Fibroblast of skin of right biceps (primary cell): ENCODE measurements at regions not wholly inside any gene's neighbourhood (a gene's known extent, or its start where the extent isn't known, plus 50 kb on each side); places are given as distances from the start of the nearest gene placed in this dataset.
"Not testable (repeated sequence)": the region's sequence is repeated elsewhere in the genome, so short reads cannot be mapped to it uniquely, and the experiment has no call there.

ENCODE experiments used
- DNase-seq: peaks from one replicate; pipeline ENCODE4 v3.0.0-alpha.2; 2013

DNA sequence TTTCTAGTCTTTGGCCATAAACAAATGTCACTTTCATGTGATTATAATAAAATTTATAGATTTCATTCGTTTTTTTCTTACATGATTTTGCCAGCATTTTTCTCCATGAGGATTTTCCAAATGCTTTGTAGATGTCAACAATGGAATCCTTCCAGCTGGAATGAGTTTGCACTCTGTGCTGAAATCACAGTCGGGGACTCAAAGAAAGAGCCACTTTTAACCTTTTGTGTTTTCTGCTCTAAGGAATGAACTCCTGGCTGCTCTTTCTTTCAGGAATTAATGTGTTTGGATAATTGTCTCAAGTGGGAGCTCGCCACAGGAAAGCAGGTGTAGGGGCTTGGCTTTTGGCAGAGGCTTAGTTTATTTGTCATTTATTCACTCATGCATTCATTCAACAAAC lies 372.3 kb upstream of the SALL1 start:
- DNase-seq = no peak

- no peak for DNase-seq
These were observed 371.8 kb upstream of the SALL1 start for GRCh38 chr16:51522902-51523301.

- not testable (repeated sequence) for DNase-seq
These were observed 365.9 kb upstream of the SALL1 start for GRCh38 chr16:51516960-51517359.

- no peak for DNase-seq
These were observed 359.3 kb upstream of the SALL1 start for GRCh38 chr16:51510416-51510815.

- DNase-seq = no peak
These were observed 358.3 kb upstream of the SALL1 start for GRCh38 chr16:51509336-51509735.

DNA sequence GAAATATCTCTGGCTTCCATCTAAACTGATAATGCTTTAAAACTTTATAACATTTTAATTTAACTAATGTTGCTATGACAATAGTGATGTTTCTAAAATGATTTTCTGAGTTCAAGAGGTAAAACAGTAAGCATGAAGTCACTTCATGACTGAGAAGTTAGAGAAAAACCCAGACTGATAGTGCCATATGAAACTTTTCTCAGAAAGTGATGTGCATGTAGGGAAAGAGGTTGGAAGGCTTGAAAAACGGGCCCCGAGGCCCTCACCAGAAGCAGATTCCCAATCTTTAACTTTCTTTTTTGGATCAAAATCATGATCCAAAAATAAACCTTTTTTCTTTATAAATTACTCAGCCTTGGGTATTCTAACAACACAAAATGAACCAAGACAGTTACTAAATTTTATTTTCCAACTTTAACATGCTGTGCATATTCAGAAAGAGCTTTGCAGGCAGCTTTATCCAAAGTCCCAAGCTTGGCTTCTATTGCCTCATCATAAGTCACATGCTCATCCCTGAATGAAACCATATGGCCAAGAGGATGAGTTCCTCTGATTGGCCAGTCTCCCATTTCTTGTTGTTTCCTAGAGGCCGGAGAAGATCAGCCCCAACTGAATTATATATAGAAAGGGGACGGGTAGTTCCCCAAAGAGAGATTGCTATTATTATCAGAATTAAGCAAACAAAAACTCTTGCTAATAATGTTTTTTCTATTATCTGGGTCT lies 357.6 kb upstream of the SALL1 start:
- peak; percentile 36 for DNase-seq

DNA sequence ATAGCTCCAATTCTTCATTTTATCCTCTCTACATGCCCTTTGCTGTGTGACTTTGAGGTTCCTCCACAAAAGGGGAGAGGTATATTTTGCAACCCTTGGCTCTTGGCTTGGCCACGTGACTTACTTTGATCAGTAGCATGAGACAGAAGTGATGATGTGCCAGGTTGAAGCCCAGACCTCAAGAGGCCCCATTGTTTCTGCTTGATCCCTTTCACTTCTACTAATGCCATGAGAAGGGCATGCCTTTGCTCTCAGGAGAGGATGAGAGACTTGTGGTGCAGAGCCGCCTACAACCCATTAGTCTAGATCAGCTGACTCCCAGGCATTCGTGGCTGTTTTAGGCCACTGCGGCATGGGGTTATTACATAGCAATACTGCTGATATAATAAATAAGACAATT lies 356.2 kb upstream of the SALL1 start:
- DNase-seq = no peak

- DNase-seq = peak; percentile 44
These were observed 349.2 kb upstream of the SALL1 start for GRCh38 chr16:51500306-51500705.

DNA sequence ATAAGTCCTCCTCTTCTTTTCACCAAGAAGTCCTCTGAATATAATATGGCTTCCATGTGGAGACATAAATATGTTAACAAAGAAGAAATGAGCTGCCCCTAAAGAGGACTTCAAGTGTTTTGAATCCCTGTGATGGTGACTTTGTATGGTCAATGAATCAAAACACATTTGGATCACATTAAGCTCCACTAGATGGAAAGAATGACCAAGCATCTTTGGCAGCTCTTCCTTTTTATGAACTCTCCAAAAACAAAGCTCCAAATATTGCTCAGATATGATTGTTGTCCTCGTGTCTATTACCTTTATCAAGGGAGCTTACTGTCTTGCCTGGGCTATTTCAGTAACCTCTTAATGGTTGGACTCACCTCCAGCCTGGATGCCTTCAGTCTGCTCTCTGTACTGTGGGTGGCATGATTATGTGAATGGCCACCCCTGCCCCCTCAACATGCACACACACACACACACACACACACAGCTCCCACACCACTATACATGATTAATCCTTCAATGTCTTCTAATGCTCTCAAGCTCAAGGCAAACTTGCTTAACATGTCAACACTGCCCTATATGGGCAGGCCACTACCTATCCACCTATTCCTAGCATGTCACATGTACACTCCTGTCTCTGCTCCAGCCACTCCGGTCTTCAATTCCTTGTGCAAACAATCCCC lies 346.6 kb upstream of the SALL1 start:
- no peak for DNase-seq

- no peak for DNase-seq
These were observed 339.8 kb upstream of the SALL1 start for GRCh38 chr16:51490866-51491265.

- no peak for DNase-seq
These were observed 336.8 kb upstream of the SALL1 start for GRCh38 chr16:51487880-51488279.

DNA sequence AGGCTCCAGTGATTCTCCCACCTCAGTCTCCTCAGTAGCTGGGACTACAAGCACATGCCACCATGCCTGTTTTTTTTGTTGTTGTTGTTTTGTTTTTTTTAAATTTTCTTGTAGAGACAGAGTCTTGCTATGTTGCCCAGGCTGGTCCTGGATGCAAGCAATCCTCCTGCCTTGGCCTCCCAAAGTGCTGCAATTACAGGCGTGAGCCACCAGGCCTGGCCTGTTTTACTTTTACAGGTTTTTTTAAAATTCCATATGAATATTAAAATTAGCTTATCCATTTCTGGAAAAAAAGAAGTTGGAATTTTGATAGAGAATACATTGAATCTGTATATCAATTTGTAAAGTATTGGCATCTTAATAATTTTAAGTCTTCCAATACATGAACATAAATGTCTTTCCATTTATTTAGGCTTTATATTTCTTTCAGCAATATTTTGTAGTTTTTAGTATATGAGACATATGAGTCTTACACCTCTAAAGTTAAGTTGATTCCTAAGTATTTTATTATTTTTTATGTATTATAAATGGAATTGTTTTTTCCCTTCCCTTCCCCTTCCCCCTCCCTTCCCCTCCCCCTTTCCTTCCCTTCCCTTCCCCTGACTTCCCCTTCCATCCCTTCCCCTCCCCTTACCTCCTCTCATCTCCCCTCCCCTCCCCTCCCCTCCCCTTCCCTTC lies 323.5 kb upstream of the SALL1 start:
- DNase-seq = no peak

- no peak for DNase-seq
These were observed 322.0 kb upstream of the SALL1 start for GRCh38 chr16:51473091-51473490.

DNA sequence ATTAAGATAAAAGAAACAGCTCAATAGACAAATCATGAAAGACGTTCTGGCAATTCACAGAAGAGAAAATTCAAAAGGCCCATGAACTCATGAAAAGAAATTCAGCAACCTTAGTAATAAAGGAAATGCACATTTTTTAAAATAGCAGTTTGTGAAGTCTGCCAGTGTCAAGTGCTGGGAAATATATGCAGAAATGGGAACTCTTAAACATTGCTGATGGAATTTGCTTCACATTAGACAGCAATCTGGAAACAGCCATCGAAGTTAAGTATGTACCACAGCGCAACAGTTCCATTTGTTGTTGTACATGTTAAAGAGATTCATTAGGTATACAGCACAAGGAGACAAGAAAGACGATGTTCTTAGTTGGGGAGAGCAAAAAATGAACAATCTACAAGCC lies 319.4 kb upstream of the SALL1 start:
- no peak for DNase-seq

GRCh38 chr16:51464996-51465395 lies 313.9 kb upstream of the SALL1 start:
- DNase-seq = peak; percentile 75

GRCh38 chr16:51461255-51461654 lies 310.2 kb upstream of the SALL1 start:
- DNase-seq = no peak

GRCh38 chr16:51458356-51459140 lies 307.5 kb upstream of the SALL1 start:
- DNase-seq = peak; percentile 10

DNA sequence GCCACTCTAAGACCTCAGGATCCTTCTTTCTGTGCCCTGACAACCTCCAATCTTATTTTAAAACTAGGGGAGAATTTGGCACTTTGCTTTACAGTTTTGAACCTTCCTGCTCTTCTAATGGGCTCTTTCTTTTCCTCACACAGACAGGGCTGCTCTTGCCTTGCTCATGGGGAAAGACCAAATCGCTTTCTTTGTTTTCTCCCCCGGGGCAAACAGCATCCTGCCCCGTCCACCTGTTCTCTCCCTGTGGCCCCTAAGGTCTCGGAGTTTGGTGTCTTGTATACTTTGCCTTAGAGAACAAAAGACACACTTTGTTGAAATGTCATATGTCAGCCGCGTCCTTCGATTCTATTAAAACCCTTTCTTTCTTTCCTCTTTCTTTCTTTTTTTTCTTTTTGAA lies 306.7 kb upstream of the SALL1 start:
- DNase-seq = no peak

DNA sequence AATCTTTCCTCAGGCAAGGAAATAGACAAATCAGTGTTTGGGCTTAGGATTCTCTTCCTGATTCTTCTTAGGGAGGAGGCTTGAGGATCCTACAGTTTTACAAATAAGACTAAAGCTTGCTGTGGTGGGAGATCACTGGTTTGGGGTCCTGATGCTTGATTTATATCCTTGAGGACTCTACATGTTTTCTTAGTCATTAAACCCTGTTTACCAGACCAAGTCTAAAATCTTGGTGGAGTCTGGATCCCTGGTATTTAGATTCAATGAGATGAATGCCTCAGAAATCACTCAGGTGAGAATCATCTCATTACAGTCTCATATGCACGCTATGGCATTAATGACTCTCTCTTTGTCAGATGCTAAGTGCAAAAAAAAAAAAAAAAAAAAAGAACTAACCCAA lies 304.3 kb upstream of the SALL1 start:
- no peak for DNase-seq

DNA sequence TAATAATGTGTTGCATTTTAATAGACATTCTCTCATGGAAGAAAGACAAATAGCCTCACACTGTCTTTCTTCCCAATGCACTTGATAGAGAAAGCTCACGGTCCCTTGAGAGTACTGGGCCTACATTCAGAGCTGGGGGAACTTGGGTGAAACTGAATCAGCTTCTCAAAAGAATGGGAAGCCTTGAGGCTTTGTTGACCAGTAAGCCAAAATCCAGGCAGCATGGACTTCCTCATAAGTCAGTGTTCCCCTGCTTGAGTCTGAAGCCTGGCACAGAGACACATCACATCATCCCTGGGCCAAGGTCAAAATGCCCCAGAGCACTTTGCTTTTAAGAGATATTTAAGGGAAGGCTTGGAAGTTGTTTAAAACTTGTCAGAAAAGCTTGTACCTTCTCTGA lies 302.2 kb upstream of the SALL1 start:
- DNase-seq = no peak

DNA sequence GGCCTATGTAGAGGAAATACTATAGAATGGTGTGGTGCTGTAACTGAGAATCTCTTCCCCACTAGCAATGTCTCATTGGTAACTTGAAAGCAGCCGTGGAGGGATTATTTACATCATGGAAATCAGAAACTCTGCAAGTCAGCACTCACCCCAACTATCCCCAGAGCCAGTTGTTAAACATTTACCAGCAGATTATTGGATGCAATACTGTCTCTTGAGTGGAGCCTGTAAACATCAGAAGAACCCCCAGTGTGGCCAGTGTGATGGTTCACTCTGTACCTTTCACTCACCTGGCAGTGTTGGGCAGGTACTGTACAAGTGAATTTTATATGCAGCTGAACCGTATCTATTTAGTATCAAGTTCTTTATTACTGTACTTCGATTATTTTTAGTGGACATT lies 299.8 kb upstream of the SALL1 start:
- DNase-seq = no peak

DNA sequence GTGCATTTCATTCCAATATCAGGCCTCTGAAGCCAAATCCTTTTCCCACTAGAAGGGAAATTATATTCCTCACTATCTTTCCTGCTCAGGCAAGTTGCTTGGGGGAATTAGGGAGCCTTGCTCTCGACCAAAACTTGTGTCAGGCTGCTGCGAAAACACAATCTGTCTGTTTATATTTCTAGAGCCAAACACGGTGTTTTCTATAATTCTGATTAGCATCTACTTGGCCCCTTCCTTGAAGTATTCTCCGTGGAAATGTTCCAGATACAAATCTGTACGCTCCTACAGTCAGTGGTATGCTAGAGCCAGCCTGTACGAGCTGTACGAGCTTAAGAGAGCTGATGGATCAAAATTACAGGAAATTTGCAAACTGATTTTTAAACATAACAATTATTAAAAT lies 299.3 kb upstream of the SALL1 start:
- no peak for DNase-seq

DNA sequence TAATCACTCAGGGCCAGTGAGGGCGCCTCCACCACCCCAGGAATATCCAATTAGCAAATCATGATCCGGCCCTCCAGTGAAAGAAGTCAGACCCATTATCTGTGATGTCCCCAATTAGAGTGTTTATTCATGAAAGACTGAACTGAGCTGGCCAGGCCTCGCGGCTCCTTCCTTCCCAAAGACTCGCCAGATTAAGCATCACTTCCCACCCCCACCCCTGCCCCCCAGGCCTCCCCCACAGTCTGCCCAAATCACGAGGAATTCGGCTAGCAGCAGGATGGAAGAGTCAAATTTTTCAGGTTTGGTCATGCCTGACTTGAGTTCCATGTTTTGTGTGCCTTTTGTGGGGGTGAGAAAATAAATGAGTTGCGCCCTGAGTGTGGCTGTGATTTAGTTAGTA lies 298.4 kb upstream of the SALL1 start:
- no peak for DNase-seq
